Posterior cingulate gyrus (tissue), 11 donors: ENCODE measurements at regions not wholly inside any gene's neighbourhood (a gene's known extent, or its start where the extent isn't known, plus 50 kb on each side); places are given as distances from the start of the nearest gene placed in this dataset.
"Not testable (repeated sequence)": the region's sequence is repeated elsewhere in the genome, so short reads cannot be mapped to it uniquely, and the experiment has no call there.

Experiments
- DNase-seq, 10 donors: peaks; one replicate each; pipeline versions ENCODE4 v3.0.0 to v3.0.0-alpha.2; 2020 to 2021; ENCODE audit warnings: mixed read lengths in 3 of 10
- intact Hi-C: fragments of 100-400 bp; cut with DNase I; formaldehyde crosslinking; loops from one replicate; pipeline ENCODE4 v1.15.1; 2023

GRCh38 chr7:119724041-119724792 is 548.8 kb upstream of the KCND2 start:
- no peak for DNase-seq
- intact Hi-C loops = no loop called here

- DNase-seq = no peak
- intact Hi-C loops = no loop called here
Observed at GRCh38 chr7:119733127-119733879, 539.7 kb upstream of the KCND2 start.

- DNase-seq = no peak
Observed at GRCh38 chr7:119737390-119737789, 535.6 kb upstream of the KCND2 start.

GRCh38 chr7:119745280-119745679 is 527.7 kb upstream of the KCND2 start:
- intact Hi-C loops, DNase-seq: not testable (repeated sequence)

More at GRCh38 chr7:119737390-119737789, 535.6 kb upstream of the KCND2 start:
- intact Hi-C loops = no loop called here

- no peak for DNase-seq
- intact Hi-C loops = no loop called here
Observed at GRCh38 chr7:119748251-119748860, 524.6 kb upstream of the KCND2 start.

- intact Hi-C loops = no loop called here
- DNase-seq = no peak
Observed at GRCh38 chr7:119748991-119749390, 524.0 kb upstream of the KCND2 start.

- DNase-seq = no peak
- intact Hi-C loops = no loop called here
Observed at GRCh38 chr7:119756687-119757086, 516.3 kb upstream of the KCND2 start.

GRCh38 chr7:119758254-119758653 is 514.7 kb upstream of the KCND2 start:
- intact Hi-C loops = no loop called here
- no peak for DNase-seq

GRCh38 chr7:119761776-119762175 is 511.2 kb upstream of the KCND2 start:
- no peak for DNase-seq
- intact Hi-C loops = no loop called here

- intact Hi-C loops = no loop called here
- no peak for DNase-seq
Observed at GRCh38 chr7:119782286-119782685, 490.7 kb upstream of the KCND2 start.

- DNase-seq = no peak
- intact Hi-C loops = no loop called here
Observed at GRCh38 chr7:119783799-119784198, 489.2 kb upstream of the KCND2 start.

GRCh38 chr7:119802147-119802546 is 470.8 kb upstream of the KCND2 start:
- no peak for DNase-seq
- intact Hi-C loops = no loop called here

GRCh38 chr7:119825091-119825655 is 447.8 kb upstream of the KCND2 start:
- intact Hi-C loops = no loop called here
- DNase-seq = no peak

GRCh38 chr7:119826547-119826946 is 446.4 kb upstream of the KCND2 start:
- no peak for DNase-seq
- intact Hi-C loops = no loop called here

GRCh38 chr7:119838444-119838843 is 434.5 kb upstream of the KCND2 start:
- no peak for DNase-seq
- intact Hi-C loops = no loop called here

- intact Hi-C loops = no loop called here
- DNase-seq = no peak
Observed at GRCh38 chr7:119842337-119842736, 430.6 kb upstream of the KCND2 start.

- DNase-seq = no peak
- intact Hi-C loops = no loop called here
Observed at GRCh38 chr7:119842786-119843185, 430.2 kb upstream of the KCND2 start.

- intact Hi-C loops = no loop called here
- DNase-seq = no peak
Observed at GRCh38 chr7:119861385-119861784, 411.6 kb upstream of the KCND2 start.

GRCh38 chr7:119868387-119868786 is 404.6 kb upstream of the KCND2 start:
- no peak for DNase-seq
- intact Hi-C loops = no loop called here

GRCh38 chr7:119879835-119880234 is 393.1 kb upstream of the KCND2 start:
- intact Hi-C loops = no loop called here
- no peak for DNase-seq

- DNase-seq = peak in 1 of 10 donors; percentile 67
- intact Hi-C loops = no loop called here
Observed at GRCh38 chr7:119886007-119886406, 387.0 kb upstream of the KCND2 start.
